Activated naive CD4-positive, alpha-beta T cell treated with anti-CD3 and anti-CD28 coated beads for 36 hours (primary cell): ENCODE measurements at regions not wholly inside any gene's neighbourhood (a gene's known extent, or its start where the extent isn't known, plus 50 kb on each side); places are given as distances from the start of the nearest gene placed in this dataset.

ENCODE experiments used
- CTCF ChIA-PET: fragments of 350-600 bp; sonication (Branson Sonifier 250); formaldehyde crosslinking; loops from one replicate; lab custom pipeline; 2021; ENCODE audit warnings: antibody characterized with exemption; lab: Charles Lee
- DNase-seq: peaks from one replicate; pipeline ENCODE4 v3.0.0-alpha.2; 2020
- H3K27ac Mint-ChIP-seq: one replicate; pipeline ENCODE4 v1.8.0; 2021; ENCODE audit warnings: mild to moderate bottlenecking, mixed read lengths
- H3K27me3 Mint-ChIP-seq: one replicate; pipeline ENCODE4 v1.8.0; 2021; ENCODE audit warnings: low read depth, mixed read lengths
- H3K36me3 Mint-ChIP-seq: one replicate; pipeline ENCODE4 v1.8.0; 2021; ENCODE audit warnings: low read depth, mixed read lengths
- H3K4me1 Mint-ChIP-seq: one replicate; pipeline ENCODE4 v1.8.0; 2021; ENCODE audit warnings: low read depth, mixed read lengths
- H3K4me3 Mint-ChIP-seq: one replicate; pipeline ENCODE4 v1.8.0; 2021; ENCODE audit warnings: mild to moderate bottlenecking, moderate library complexity, mixed read lengths
- H3K9me3 Mint-ChIP-seq: one replicate; pipeline ENCODE4 v1.8.0; 2021; ENCODE audit warnings: mixed read lengths
- intact Hi-C: fragments of 100-400 bp; cut with micrococcal nuclease; formaldehyde crosslinking; loops from one replicate; pipeline ENCODE4 v1.15.1; 2023

- no peaks in the 10 kb centered on the region for H3K4me1 Mint-ChIP-seq
- no peaks in the 10 kb centered on the region for H3K9me3 Mint-ChIP-seq
- peaks cover 6% of the 10 kb centered on the region for H3K27me3 Mint-ChIP-seq
- H3K27ac Mint-ChIP-seq = no peak overlapping the region
- intact Hi-C loops = no loop called here
- no peak for DNase-seq
- H3K36me3 Mint-ChIP-seq = no peaks in the 10 kb centered on the region
- no peak overlapping the region for H3K4me3 Mint-ChIP-seq
- CTCF ChIA-PET = no interaction called here
Observed at GRCh38 chr20:16171180-16171579, 402.1 kb downstream of the KIF16B start.

GRCh38 chr20:16170406-16170971 lies 402.8 kb downstream of the KIF16B start:
- Mint-ChIP-seq H3K27me3 (peaks cover 6% of the 10 kb centered on the region), H3K9me3 (no peaks in the 10 kb centered on the region), H3K36me3 (no peaks in the 10 kb centered on the region), H3K4me1 (no peaks in the 10 kb centered on the region), H3K4me3 (no peak overlapping the region), H3K27ac (no peak overlapping the region)
- intact Hi-C loops = no loop called here
- no peak for DNase-seq
- CTCF ChIA-PET = no interaction called here

- H3K4me3 Mint-ChIP-seq = no peak overlapping the region
Observed at GRCh38 chr20:16167423-16168130, 405.7 kb downstream of the KIF16B start.

GRCh38 chr20:16166737-16167136 lies 406.5 kb downstream of the KIF16B start:
- no peak for DNase-seq
- peaks cover 3% of the 10 kb centered on the region for H3K27me3 Mint-ChIP-seq
- CTCF ChIA-PET = no interaction called here
- no peaks in the 10 kb centered on the region for H3K4me1 Mint-ChIP-seq
- no peak overlapping the region for H3K4me3 Mint-ChIP-seq
- intact Hi-C loops = no loop called here
- no peaks in the 10 kb centered on the region for H3K36me3 Mint-ChIP-seq
- no peak overlapping the region for H3K27ac Mint-ChIP-seq
- H3K9me3 Mint-ChIP-seq = peaks cover 5% of the 10 kb centered on the region

More at GRCh38 chr20:16167423-16168130, 405.7 kb downstream of the KIF16B start:
- Mint-ChIP-seq H3K4me1 (no peaks in the 10 kb centered on the region), H3K9me3 (peaks cover 5% of the 10 kb centered on the region), H3K27me3 (peaks cover 3% of the 10 kb centered on the region), H3K36me3 (no peaks in the 10 kb centered on the region), H3K27ac (no peak overlapping the region)
- no peak for DNase-seq
- intact Hi-C loops = no loop called here
- CTCF ChIA-PET = no interaction called here

- Mint-ChIP-seq H3K4me1 (no peaks in the 10 kb centered on the region), H3K27me3 (no peaks in the 10 kb centered on the region), H3K9me3 (peaks cover 10% of the 10 kb centered on the region), H3K27ac (no peak overlapping the region), H3K36me3 (no peaks in the 10 kb centered on the region), H3K4me3 (no peak overlapping the region)
- intact Hi-C loops = no loop called here
- CTCF ChIA-PET = no interaction called here
- no peak for DNase-seq
Observed at GRCh38 chr20:16158976-16159286, 414.3 kb downstream of the KIF16B start.

- no peaks in the 10 kb centered on the region for H3K27me3 Mint-ChIP-seq
Observed at GRCh38 chr20:16158090-16158975, 414.9 kb downstream of the KIF16B start.

GRCh38 chr20:16147916-16148315 lies 425.3 kb downstream of the KIF16B start:
- intact Hi-C loops = no loop called here
- Mint-ChIP-seq H3K4me3 (no peak overlapping the region), H3K27me3 (no peaks in the 10 kb centered on the region), H3K36me3 (no peaks in the 10 kb centered on the region), H3K27ac (no peak overlapping the region), H3K4me1 (no peaks in the 10 kb centered on the region), H3K9me3 (peaks cover 12% of the 10 kb centered on the region)
- DNase-seq = no peak
- CTCF ChIA-PET = no interaction called here

More at GRCh38 chr20:16158090-16158975, 414.9 kb downstream of the KIF16B start:
- no peak for DNase-seq
- H3K36me3 Mint-ChIP-seq = no peaks in the 10 kb centered on the region
- CTCF ChIA-PET = no interaction called here
- no peaks in the 10 kb centered on the region for H3K4me1 Mint-ChIP-seq
- no peak overlapping the region for H3K4me3 Mint-ChIP-seq
- H3K27ac Mint-ChIP-seq = no peak overlapping the region
- peaks cover 8% of the 10 kb centered on the region for H3K9me3 Mint-ChIP-seq
- intact Hi-C loops = no loop called here

- H3K4me3 Mint-ChIP-seq = no peak overlapping the region
- intact Hi-C loops = no loop called here
- no peaks in the 10 kb centered on the region for H3K4me1 Mint-ChIP-seq
- no peak for DNase-seq
- CTCF ChIA-PET = no interaction called here
- peaks cover 10% of the 10 kb centered on the region for H3K9me3 Mint-ChIP-seq
- no peak overlapping the region for H3K27ac Mint-ChIP-seq
- no peaks in the 10 kb centered on the region for H3K27me3 Mint-ChIP-seq
- no peaks in the 10 kb centered on the region for H3K36me3 Mint-ChIP-seq
Observed at GRCh38 chr20:16147216-16147615, 426.0 kb downstream of the KIF16B start.

GRCh38 chr20:16145919-16146318 lies 427.3 kb downstream of the KIF16B start:
- Mint-ChIP-seq H3K4me1 (no peaks in the 10 kb centered on the region), H3K27ac (no peak overlapping the region), H3K4me3 (no peak overlapping the region), H3K36me3 (no peaks in the 10 kb centered on the region), H3K27me3 (no peaks in the 10 kb centered on the region), H3K9me3 (peaks cover 8% of the 10 kb centered on the region)
- CTCF ChIA-PET = no interaction called here
- intact Hi-C loops = no loop called here
- no peak for DNase-seq

GRCh38 chr20:16143596-16143995 lies 429.7 kb downstream of the KIF16B start:
- intact Hi-C loops = no loop called here
- CTCF ChIA-PET = no interaction called here
- H3K27ac Mint-ChIP-seq = no peak overlapping the region

GRCh38 chr20:16135630-16136029 lies 437.6 kb downstream of the KIF16B start:
- no peak overlapping the region for H3K27ac Mint-ChIP-seq
- no peak overlapping the region for H3K4me3 Mint-ChIP-seq
- CTCF ChIA-PET = no interaction called here
- H3K27me3 Mint-ChIP-seq = no peaks in the 10 kb centered on the region
- intact Hi-C loops = no loop called here
- DNase-seq = no peak
- H3K36me3 Mint-ChIP-seq = no peaks in the 10 kb centered on the region
- peaks cover 2% of the 10 kb centered on the region for H3K9me3 Mint-ChIP-seq
- H3K4me1 Mint-ChIP-seq = no peaks in the 10 kb centered on the region

More at GRCh38 chr20:16143596-16143995, 429.7 kb downstream of the KIF16B start:
- Mint-ChIP-seq H3K4me1 (no peaks in the 10 kb centered on the region), H3K27me3 (no peaks in the 10 kb centered on the region), H3K9me3 (peaks cover 3% of the 10 kb centered on the region), H3K36me3 (no peaks in the 10 kb centered on the region), H3K4me3 (no peak overlapping the region)
- DNase-seq = no peak

- H3K36me3 Mint-ChIP-seq = no peaks in the 10 kb centered on the region
- intact Hi-C loops = no loop called here
- H3K4me1 Mint-ChIP-seq = no peaks in the 10 kb centered on the region
- H3K4me3 Mint-ChIP-seq = no peak overlapping the region
- DNase-seq = no peak
- H3K9me3 Mint-ChIP-seq = peaks cover 2% of the 10 kb centered on the region
- H3K27me3 Mint-ChIP-seq = no peaks in the 10 kb centered on the region
- H3K27ac Mint-ChIP-seq = no peak overlapping the region
- CTCF ChIA-PET = no interaction called here
Observed at GRCh38 chr20:16132036-16132798, 441.0 kb downstream of the KIF16B start.
